T-helper 2 cell treated with Interferon-gamma antibody and Interleukin-4, amounts not matched to agents 100 ng/mL and 5 ng/mL, for 36 hours (primary cell): ENCODE measurements at regions not wholly inside any gene's neighbourhood (a gene's known extent, or its start where the extent isn't known, plus 50 kb on each side); places are given as distances from the start of the nearest gene placed in this dataset.

ENCODE experiments used
- intact Hi-C: fragments of 100-400 bp; cut with micrococcal nuclease; formaldehyde crosslinking; loops from one replicate; pipeline ENCODE4 v1.15.1; 2023

- intact Hi-C loops, result no loop called here
Measured at GRCh38 chr20:40393197-40394079, 295.6 kb downstream of the MAFB start.

DNA sequence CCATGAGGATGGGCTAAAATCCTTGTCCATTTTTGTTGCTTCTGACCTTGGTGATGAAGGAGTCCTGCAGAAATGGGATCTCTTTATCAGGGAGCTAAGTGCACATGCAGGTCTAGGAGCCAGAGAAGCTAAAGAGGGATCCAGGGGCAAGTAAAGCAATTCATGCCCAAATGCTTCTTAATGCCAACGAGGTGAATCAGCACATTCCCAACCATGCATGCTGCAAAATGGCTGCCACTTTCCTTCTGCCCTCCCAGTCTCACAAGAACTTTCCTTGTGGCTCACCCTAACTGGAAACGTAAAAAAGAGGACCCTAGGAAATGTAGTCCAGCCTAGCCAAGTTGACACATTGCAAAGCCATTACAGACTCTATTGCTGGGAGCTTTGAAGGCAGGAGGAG lies 298.4 kb downstream of the MAFB start:
- intact Hi-C loops, result no loop called here

DNA sequence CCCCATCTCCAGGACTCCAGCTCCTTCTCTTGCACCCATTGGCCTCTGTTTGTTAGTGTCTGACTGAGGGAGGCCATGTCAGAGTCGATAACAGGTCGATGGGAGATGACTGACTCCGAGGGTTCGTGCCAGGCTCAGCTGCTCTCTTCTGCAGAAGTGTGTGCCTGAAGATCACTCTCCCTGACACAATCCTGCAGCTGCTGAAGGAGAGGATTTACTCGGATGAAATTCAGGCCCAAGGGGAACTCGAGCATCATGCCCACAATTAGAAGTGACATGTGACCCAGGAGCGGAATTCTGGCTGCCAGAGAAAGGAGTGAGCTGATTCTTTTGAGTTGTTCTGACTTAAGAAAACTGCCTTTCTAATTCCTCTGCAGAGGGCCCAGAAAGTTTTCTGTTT lies 318.2 kb downstream of the MAFB start:
- intact Hi-C loops, result no loop called here

DNA sequence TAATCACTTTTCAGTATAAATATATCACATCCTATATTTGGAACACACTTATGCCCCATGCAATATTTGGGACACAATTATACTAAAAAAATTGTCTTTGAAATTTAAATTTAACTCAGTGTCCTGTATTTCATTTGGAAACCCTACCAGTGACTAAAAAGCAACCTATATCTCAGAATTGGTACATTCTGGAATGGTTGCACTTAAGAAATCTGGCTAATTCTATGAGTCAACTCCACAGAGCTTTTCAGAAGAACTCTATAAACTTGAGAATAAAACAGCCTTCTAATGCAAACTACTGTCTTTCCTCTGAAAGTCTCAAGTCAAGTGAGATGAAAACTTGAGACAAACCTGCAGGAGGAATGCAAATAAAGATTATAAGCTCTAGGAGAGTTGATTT lies 320.2 kb downstream of the MAFB start:
- intact Hi-C loops, result no loop called here

DNA sequence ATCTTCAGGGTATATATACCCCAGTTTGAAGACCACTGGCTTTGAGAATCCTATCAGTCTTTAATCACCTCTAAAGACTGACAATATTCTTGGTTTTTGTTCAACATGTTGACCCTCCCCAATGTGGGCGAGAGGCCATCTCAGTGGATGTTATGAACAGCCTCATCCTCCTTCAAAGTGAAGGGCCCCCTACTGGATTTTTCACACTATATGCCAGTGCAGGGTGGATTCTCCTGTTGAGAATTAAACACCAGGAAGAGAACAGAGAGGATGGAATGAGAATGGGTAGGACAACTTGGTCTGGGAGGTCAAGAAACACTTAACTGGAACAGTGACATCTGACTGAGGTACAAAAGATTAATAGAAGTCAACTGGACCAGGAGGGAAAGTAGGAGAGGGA lies 327.1 kb downstream of the MAFB start:
- intact Hi-C loops, result no loop called here

DNA sequence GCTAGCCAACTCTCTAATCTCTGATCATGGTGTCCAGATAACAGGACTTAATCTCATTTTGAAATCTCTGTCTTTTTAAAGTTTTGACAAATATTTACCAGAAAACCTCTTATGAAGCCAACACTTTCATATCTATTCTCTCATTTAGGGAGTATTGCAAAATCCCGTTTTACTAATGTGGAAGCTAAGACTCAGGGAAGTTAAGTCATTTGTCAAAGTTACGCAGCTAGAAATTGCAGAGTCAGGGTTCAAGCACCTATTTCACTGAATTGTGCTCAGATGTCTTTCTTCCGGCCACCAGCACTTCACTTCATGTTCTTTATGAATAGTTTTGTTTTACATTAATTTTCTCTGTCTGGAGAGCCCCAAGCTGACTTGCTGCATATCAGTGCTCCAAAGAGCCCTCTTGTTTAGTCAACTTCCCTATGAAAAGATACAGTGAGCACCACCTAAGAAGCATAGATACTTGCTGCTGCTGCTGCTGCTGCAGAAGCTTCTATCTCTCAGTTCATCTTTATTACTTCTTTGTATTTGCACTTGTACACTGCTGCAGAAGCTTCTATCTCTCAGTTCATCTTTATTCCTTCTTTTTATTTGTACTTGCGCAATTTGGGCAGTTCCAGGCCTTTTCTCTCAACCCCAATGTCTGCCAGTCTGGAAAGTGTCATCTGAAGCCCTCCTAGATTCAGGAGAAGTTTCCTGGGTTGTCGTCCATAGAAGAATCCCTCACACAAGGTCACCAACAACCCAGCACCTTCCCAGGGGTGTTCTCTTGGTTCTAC lies 329.7 kb downstream of the MAFB start:
- intact Hi-C loops, result no loop called here

DNA sequence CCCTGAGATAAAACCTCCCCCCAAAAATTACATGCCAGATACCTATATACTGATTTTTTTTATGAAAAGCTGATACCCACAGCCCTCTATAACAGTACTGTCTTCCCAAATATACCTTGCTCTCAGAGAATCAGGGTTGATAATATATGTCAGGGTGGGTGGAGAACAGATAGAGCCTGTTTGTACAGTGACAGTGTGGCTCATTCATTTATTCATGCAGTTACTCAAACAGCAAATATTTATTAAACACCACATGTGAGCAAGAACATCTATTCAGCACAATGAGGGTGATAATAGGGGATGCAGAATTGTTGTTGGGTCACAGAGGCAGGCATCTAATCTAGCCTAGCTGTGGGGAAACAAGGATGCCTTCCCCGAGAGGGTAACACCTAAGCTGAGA lies 334.2 kb downstream of the MAFB start:
- intact Hi-C loops, result no loop called here

GRCh38 chr20:40343390-40343789 lies 345.6 kb downstream of the MAFB start:
- intact Hi-C loops, result no loop called here

DNA sequence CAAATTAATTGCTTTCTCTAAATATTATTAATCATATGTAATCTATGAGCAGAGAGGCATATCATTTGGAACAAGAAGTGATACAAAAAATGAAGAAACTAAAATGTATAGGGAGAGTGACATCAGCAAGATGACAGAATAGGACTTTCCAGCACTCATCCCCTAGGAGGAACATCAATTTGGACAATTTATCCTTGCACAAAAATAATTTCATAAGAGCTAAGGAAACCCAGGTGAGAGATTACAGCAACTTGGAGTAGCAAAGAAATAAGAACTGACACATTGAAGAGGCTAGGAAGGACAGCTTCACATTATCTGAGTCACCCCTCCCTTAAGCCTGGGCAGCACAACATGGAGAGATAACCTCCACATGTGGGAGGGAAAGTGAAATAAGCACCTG lies 347.5 kb downstream of the MAFB start:
- intact Hi-C loops, result no loop called here

DNA sequence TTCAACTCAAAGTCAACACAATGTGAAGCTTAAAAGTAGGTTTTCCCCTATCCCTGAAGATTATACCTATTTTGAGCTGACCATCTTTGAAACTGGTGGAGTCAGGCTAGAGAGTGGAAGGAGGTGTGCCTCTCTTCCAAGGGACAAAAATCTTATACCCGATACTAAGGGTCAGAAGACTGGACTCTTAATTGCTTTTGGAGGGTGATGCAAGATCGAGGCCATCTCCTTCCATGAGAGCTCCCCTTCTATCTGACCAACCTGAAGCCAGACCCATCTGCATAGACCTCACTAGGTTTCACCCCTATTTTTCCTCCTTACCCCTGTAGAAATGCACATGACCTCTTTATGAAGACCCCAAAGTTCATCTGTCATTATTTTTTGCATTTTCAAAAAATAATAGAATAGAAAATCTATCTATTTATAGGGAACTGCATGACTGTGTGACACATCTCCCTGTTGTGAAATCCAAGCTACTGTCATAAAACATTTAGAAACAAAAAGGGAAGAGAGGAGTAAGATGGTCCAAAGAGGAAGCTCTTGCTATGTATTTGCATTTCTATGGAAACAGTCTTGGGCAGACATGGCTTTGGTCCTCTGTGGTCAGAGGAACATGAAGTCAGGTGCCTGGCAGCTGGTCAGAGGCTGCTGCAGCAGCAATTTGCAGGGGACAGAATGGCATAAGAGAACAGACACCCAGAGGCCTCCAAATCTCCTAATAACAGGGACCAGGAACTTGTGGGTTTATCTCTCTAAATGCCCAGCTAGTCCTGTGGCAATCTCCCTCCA lies 349.2 kb downstream of the MAFB start:
- intact Hi-C loops, result no loop called here

DNA sequence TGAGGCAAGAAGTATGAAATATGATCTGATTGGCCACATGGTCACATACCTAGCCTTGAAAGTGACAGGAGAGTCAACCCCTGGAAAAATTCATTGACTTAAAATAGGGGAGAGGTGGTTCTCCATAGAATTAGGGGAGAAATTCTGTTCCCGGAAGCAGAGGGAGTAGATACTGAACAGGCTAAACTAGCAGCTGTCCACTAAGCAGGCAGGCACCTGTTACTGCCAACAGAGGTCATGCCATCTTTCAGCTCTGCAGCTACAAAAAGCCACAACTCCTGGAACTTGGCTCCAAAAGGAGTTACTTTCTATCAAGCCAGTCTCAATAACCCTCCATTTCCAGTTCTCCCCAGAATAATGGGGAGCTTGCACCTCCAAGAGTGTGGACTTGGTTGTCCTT lies 352.5 kb downstream of the MAFB start:
- intact Hi-C loops, result no loop called here

- intact Hi-C loops, result no loop called here
Measured at GRCh38 chr20:40335901-40336351, 353.1 kb downstream of the MAFB start.

DNA sequence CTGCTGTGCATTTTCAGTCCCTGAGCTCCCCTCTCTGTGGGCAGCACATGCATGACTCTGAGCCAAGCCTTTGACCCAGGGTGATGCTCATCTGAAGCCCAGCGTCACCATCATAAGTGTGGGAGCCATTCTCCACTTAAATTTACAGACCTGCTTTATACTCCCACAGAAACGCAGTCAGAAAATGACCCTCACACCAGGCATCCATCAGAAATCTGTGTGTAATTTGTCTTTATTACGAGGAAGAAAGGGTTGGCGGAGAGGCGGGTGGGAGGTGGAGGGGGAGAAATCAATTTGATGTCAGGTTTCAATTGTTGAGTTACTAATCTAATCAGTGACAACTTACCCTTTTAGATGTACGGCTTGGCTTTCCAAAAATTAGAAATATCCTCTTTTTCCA lies 353.6 kb downstream of the MAFB start:
- intact Hi-C loops, result no loop called here

DNA sequence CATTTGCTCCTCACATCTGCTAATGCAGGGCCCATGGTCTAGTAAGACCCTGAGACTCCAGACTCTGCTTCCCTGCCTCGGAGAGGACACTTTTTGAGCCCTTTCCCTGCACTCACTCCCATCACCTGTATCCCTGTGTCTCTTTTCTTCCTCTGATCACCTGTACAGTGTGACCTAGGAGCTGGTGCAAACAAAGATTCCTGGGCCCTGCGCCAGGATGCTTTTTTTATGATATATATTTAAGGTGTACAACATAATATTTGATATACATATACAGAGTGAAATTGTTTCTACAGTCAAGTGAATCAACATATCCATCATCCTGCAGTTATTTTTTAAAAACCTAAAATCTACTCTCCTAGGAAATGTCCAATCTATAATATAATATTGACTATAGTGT lies 355.4 kb downstream of the MAFB start:
- intact Hi-C loops, result no loop called here

GRCh38 chr20:40331807-40332560 lies 357.1 kb downstream of the MAFB start:
- intact Hi-C loops, result no loop called here

DNA sequence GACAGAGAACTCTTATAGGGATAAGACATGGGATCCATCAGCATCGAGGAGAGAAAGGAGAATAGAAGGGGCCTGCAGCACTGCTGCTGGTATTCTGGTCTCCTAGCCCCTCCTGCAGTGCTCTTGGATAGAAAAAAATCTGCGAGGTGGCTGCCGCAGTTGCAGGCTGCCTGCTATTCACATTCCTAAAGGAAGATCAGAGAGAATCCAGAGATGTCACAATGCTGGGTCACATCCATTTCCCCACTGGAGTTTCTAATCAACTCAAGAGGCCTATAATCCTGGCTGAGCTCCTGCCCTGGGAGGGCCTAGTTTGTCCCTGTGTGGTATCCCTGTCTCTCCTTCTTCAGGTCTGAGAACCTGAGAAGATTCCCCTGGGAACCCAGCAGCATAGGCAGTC lies 357.8 kb downstream of the MAFB start:
- intact Hi-C loops, result no loop called here

DNA sequence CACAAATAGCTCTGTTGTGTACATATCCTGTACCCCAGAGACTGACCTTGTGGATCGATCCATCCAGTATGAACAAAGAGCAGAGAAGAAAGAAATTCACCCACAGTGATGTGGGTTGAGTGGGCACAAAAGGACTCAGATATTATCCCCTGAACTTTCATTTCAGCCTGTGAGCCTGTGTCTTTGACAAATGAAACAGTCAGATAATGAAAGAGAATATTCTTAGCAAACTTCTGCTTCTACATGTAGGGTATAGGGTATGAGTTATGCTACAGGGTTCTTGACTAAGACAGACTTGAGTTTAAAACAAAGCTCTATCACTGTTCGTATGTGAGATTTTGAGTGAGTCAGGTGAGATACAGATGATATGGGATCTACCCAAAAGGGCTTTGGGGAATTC lies 359.7 kb downstream of the MAFB start:
- intact Hi-C loops, result no loop called here

DNA sequence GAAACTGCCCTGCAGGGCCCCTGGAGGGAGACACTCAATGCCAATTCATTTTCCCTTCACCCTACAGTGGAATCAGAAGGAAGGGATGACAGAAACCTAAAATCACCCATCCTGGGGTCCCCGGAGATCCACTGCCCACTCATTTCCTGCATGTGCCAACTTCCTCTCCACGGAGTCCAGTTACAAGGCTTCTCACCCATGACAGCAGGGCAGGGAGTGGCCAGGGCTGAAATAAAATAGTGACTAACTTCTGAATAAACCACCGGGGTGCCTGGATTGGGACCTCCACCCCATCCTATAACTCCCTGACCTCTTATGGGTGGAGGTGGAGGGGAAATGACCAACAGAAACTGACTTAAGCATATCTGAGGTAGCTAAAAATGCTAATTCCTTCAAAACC lies 362.3 kb downstream of the MAFB start:
- intact Hi-C loops, result no loop called here

DNA sequence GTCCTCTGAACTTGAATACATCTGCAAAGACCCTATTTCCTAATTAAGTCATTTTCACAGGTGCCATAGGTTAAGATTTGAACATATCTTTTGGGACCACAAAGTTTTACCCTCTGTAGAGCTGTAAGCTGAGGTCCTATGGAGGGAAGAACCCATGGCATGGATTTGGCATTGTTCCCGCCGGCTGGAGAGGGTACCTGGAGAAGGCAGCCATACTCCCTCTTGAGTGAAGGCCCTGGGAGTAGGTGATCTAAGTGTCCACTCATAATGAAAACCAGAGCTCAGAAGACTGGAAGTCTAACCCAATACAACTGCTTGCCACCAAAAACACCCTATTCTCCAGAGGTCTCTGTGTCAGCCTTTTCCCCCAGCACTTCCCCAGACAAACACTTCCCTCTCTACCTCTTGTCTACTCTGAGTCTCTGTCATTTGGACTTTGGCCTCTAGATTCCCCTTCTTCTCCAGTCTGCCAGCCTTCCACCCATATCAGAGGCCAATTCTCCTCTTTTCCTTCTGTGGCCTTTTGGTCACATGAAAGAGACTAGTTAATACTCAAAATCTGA lies 363.9 kb downstream of the MAFB start:
- intact Hi-C loops, result no loop called here

GRCh38 chr20:40323361-40323794 lies 365.7 kb downstream of the MAFB start:
- intact Hi-C loops, result no loop called here

GRCh38 chr20:40322941-40323340 lies 366.1 kb downstream of the MAFB start:
- intact Hi-C loops, result no loop called here
